ENCODE measurements at regions not wholly inside any gene's neighbourhood (a gene's known extent, or its start where the extent isn't known, plus 50 kb on each side); places are given as distances from the start of the nearest gene placed in this dataset.

DNA sequence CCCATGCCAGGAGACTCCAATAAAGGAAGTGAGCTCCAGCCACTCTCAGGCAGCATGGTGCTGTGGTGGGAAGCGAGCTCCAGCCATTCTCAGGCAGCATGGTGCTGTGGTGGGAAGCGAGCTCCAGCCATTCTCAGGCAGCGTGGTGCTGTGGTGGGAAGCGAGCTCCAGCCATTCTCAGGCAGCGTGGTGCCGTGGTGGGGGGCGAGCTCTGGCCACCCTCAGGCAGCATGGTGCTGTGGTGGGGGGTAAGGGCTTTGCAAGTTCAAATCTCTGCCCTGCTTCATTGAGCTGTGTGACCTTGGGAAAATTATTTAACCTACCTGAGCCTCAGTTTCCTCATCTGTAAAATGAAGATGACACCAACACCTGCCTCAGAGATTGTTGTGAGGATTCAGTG is 975.1 kb downstream of the BCL11B start:
- TF ChIP-seq YY1 (IDR thresholded peaks at IDR 0.05; ENCODE audit: insufficient read depth, insufficient read length) (no peak), SUZ12 (IDR thresholded peaks at IDR 0.05; ENCODE audit: extremely low read depth, insufficient read depth, insufficient read length) (no peak)
